Mesenchymal stem cell (in vitro differentiated cells and primary cell): ENCODE measurements at regions not wholly inside any gene's neighbourhood (a gene's known extent, or its start where the extent isn't known, plus 50 kb on each side); places are given as distances from the start of the nearest gene placed in this dataset.
"Not testable (repeated sequence)": the region's sequence is repeated elsewhere in the genome, so short reads cannot be mapped to it uniquely, and the experiment has no call there.

Experiments used
- DNase-seq: peaks from one replicate; pipeline ENCODE4 v3.0.0-alpha.2; 2013
- H2AFZ ChIP-seq: one replicate; pipeline ENCODE4 v1.6.1; 2013; ENCODE audit warnings: low read depth, mild to moderate bottlenecking, control low read depth, inconsistent platforms, low read length, moderate library complexity
- H2AK5ac ChIP-seq: 2 replicates; pipeline ENCODE4 v1.6.1; 2013; ENCODE audit warnings: low read length, moderate library complexity, mild to moderate bottlenecking, inconsistent platforms; ENCODE audit not compliant: severe bottlenecking
- H2BK120ac ChIP-seq: one replicate; pipeline ENCODE4 v1.6.1; 2013; ENCODE audit warnings: low read depth, mild to moderate bottlenecking, inconsistent platforms, low read length, moderate library complexity
- H2BK12ac ChIP-seq, 2 experiments: one replicate each; pipeline ENCODE4 v1.6.1; 2013; ENCODE audit warnings: inconsistent platforms in 2 of 2, low read length in 2 of 2, mild to moderate bottlenecking in 2 of 2, moderate library complexity in 2 of 2, control low read depth in 1 of 2
- H2BK15ac ChIP-seq: one replicate; pipeline ENCODE4 v1.6.1; 2013; ENCODE audit warnings: mild to moderate bottlenecking, low read depth, inconsistent platforms; ENCODE audit not compliant: poor library complexity, severe bottlenecking
- H2BK5ac ChIP-seq: 2 replicates; pipeline ENCODE4 v1.6.1; 2013; ENCODE audit warnings: low read depth, mild to moderate bottlenecking, low read length, control low read depth, inconsistent platforms; ENCODE audit not compliant: poor library complexity, severe bottlenecking
- H3K14ac ChIP-seq, 2 experiments: one replicate each; pipeline ENCODE4 v1.6.1; 2013; ENCODE audit warnings: inconsistent platforms in 2 of 2, low read length in 2 of 2, control low read depth in 1 of 2, mild to moderate bottlenecking in 1 of 2, moderate library complexity in 1 of 2
- H3K18ac ChIP-seq, 2 experiments: one replicate each; pipeline ENCODE4 v1.6.1; 2013; ENCODE audit warnings: inconsistent platforms in 2 of 2, low read length in 2 of 2, control low read depth in 1 of 2, low read depth in 1 of 2, mild to moderate bottlenecking in 1 of 2
- H3K23ac ChIP-seq, 2 experiments: one replicate each; pipeline ENCODE4 v1.6.1; 2013; ENCODE audit warnings: inconsistent platforms in 2 of 2, low read length in 2 of 2, mild to moderate bottlenecking in 2 of 2, moderate library complexity in 2 of 2, control low read depth in 1 of 2
- H3K27ac ChIP-seq: 2 replicates; pipeline ENCODE4 v1.5.1; 2013; ENCODE audit warnings: mild to moderate bottlenecking, moderate library complexity, low read length, control low read depth, inconsistent platforms; ENCODE audit not compliant: poor library complexity, severe bottlenecking
- H3K27me3 ChIP-seq, 2 experiments: 2 replicates each; pipeline versions ENCODE4 v1.6.1 to v1.7.0; 2013; ENCODE audit warnings: low read length in 2 of 2, mild to moderate bottlenecking in 2 of 2, moderate library complexity in 2 of 2, control low read depth in 1 of 2, inconsistent platforms in 1 of 2; ENCODE audit not compliant: control insufficient read depth in 1 of 2, insufficient read depth in 1 of 2
- H3K36me3 ChIP-seq, 2 experiments: 2 replicates each; pipeline versions ENCODE4 v1.6.1 to v1.7.0; 2013; ENCODE audit warnings: low read length in 2 of 2, control low read depth in 1 of 2, inconsistent platforms in 1 of 2, low read depth in 1 of 2, mild to moderate bottlenecking in 1 of 2; ENCODE audit not compliant: insufficient read depth in 2 of 2, control insufficient read depth in 1 of 2
- H3K4ac ChIP-seq, 2 experiments: one replicate each; pipeline ENCODE4 v1.6.1; 2013; ENCODE audit warnings: inconsistent platforms in 2 of 2, low read length in 2 of 2, mild to moderate bottlenecking in 2 of 2, moderate library complexity in 2 of 2, control low read depth in 1 of 2, low read depth in 1 of 2
- H3K4me1 ChIP-seq: 2 replicates; pipeline ENCODE4 v1.6.1; 2013; ENCODE audit warnings: low read depth, low read length, control low read depth; ENCODE audit not compliant: control insufficient read depth, insufficient read depth
- H3K4me2 ChIP-seq: 2 replicates; pipeline ENCODE4 v1.6.1; 2013; ENCODE audit warnings: low read length, mild to moderate bottlenecking, inconsistent platforms; ENCODE audit not compliant: poor library complexity, severe bottlenecking
- H3K4me3 ChIP-seq, 2 experiments: 2 replicates each; pipeline versions ENCODE4 v1.5.1 to v1.7.0; 2013; ENCODE audit warnings: low read length in 2 of 2, mild to moderate bottlenecking in 2 of 2, control low read depth in 1 of 2, low read depth in 1 of 2; ENCODE audit not compliant: insufficient read depth in 1 of 2
- H3K79me1 ChIP-seq: replicated peaks from 2 replicates; pipeline ENCODE4 v1.6.1; 2013; ENCODE audit warnings: mild to moderate bottlenecking, control low read depth, low read length, inconsistent platforms; ENCODE audit not compliant: poor library complexity, severe bottlenecking
- H3K9ac ChIP-seq: 2 replicates; pipeline ENCODE4 v1.7.0; 2013; ENCODE audit warnings: mild to moderate bottlenecking, low read length, moderate library complexity
- H3K9me3 ChIP-seq: 2 replicates; pipeline ENCODE4 v1.7.0; 2013; ENCODE audit warnings: mild to moderate bottlenecking, low read length; ENCODE audit not compliant: control insufficient read depth
- H4K8ac ChIP-seq: one replicate; pipeline ENCODE4 v1.6.1; 2013; ENCODE audit warnings: inconsistent platforms, mild to moderate bottlenecking, low read length, moderate library complexity
- H4K91ac ChIP-seq: one replicate; pipeline ENCODE4 v1.6.1; 2013; ENCODE audit warnings: mild to moderate bottlenecking, low read length, inconsistent platforms
- WGBS: methylation state at CpG from one replicate; pipeline ENCODE4 v1.1.7; 2013; ENCODE audit warnings: mixed read lengths; 5-methylcytosine and 5-hydroxymethylcytosine counted together

- H2BK5ac ChIP-seq = no peak overlapping the region
- no peak overlapping the region for H3K9ac ChIP-seq
- H3K23ac ChIP-seq = no peak overlapping the region
- H2AFZ ChIP-seq = no peak overlapping the region
- no peak overlapping the region for H3K4ac ChIP-seq
- H3K4me3 ChIP-seq = no peak overlapping the region
- no peaks in the 10 kb centered on the region for H3K4me1 ChIP-seq
- no peak overlapping the region for H3K27ac ChIP-seq
- no peak overlapping the region for H3K4me2 ChIP-seq
- no peak overlapping the region for H2BK12ac ChIP-seq
- no peak overlapping the region for H2AK5ac ChIP-seq
- no peak for DNase-seq
- WGBS = 100% methylated on average over 1 of the region's 2 CpGs
- H3K79me1 ChIP-seq = no peaks in the 10 kb centered on the region
- no peak overlapping the region for H4K8ac ChIP-seq
- H3K27me3 ChIP-seq = no peaks in the 10 kb centered on the region
- H4K91ac ChIP-seq = no peak overlapping the region
- no peak overlapping the region for H3K18ac ChIP-seq
- no peak overlapping the region for H3K14ac ChIP-seq
- H3K9me3 ChIP-seq = no peaks in the 10 kb centered on the region
- H2BK15ac ChIP-seq = no peak overlapping the region
- H2BK120ac ChIP-seq = no peak overlapping the region
- no peaks in the 10 kb centered on the region for H3K36me3 ChIP-seq
Measured at GRCh38 chr2:52034706-52035105, 1002.8 kb upstream of the NRXN1 start.

GRCh38 chr2:52022006-52022405 is 990.1 kb upstream of the NRXN1 start:
- 87% methylated on average over 2 of the region's 3 CpGs for WGBS
- no peak overlapping the region for H2BK120ac ChIP-seq
- no peak overlapping the region for H3K4me3 ChIP-seq

GRCh38 chr2:52017646-52018235 is 985.8 kb upstream of the NRXN1 start:
- Histone ChIP-seq H4K8ac (no peak overlapping the region), H3K36me3 (no peaks in the 10 kb centered on the region), H2BK12ac (no peak overlapping the region), H2BK15ac (no peak overlapping the region), H3K4ac (no peak overlapping the region), H3K4me3 (no peak overlapping the region), H2BK120ac (no peak overlapping the region), H2AK5ac (peak overlapping the region; percentile 61), H3K23ac (no peak overlapping the region), H3K4me2 (no peak overlapping the region), H3K4me1 (peaks cover 8% of the 10 kb centered on the region), H3K27me3 (no peaks in the 10 kb centered on the region), H2AFZ (no peak overlapping the region), H4K91ac (no peak overlapping the region), H3K27ac (no peak overlapping the region), H3K9ac (no peak overlapping the region), H3K79me1 (no peaks in the 10 kb centered on the region), H3K14ac (no peak overlapping the region), H2BK5ac (no peak overlapping the region), H3K9me3 (no peaks in the 10 kb centered on the region), H3K18ac (no peak overlapping the region)
- DNase-seq = no peak
- 93% methylated on average over 7 of the region's 7 CpGs for WGBS

More at GRCh38 chr2:52022006-52022405, 990.1 kb upstream of the NRXN1 start:
- Histone ChIP-seq H3K9ac (no peak overlapping the region), H3K9me3 (no peaks in the 10 kb centered on the region), H3K27ac (no peak overlapping the region), H2AFZ (no peak overlapping the region), H2AK5ac (no peak overlapping the region), H4K91ac (no peak overlapping the region), H2BK5ac (no peak overlapping the region), H3K18ac (no peak overlapping the region), H3K14ac (no peak overlapping the region), H3K79me1 (no peaks in the 10 kb centered on the region), H3K27me3 (no peaks in the 10 kb centered on the region), H3K4me2 (no peak overlapping the region), H2BK15ac (no peak overlapping the region), H3K36me3 (no peaks in the 10 kb centered on the region), H3K23ac (no peak overlapping the region), H3K4me1 (peaks cover 8% of the 10 kb centered on the region), H4K8ac (no peak overlapping the region), H2BK12ac (no peak overlapping the region), H3K4ac (no peak overlapping the region)
- no peak for DNase-seq

GRCh38 chr2:52006821-52007366 is 975.0 kb upstream of the NRXN1 start:
- not testable (repeated sequence) for H3K4me1 ChIP-seq, H3K4me3 ChIP-seq, H3K18ac ChIP-seq, H2AK5ac ChIP-seq, H3K4me2 ChIP-seq, H3K9ac ChIP-seq, H3K27ac ChIP-seq, H3K36me3 ChIP-seq, H3K4ac ChIP-seq, H2BK120ac ChIP-seq, H2BK15ac ChIP-seq, H3K23ac ChIP-seq, H3K9me3 ChIP-seq, H2BK12ac ChIP-seq, H3K27me3 ChIP-seq, H3K14ac ChIP-seq, H3K79me1 ChIP-seq, H4K8ac ChIP-seq, H2AFZ ChIP-seq, H2BK5ac ChIP-seq, DNase-seq
- H4K91ac ChIP-seq = peak overlapping the region; percentile 50
- WGBS = 98% methylated on average over 27 of the region's 32 CpGs
